Effector CD4-positive, alpha-beta T cell (primary cell): ENCODE measurements at regions not wholly inside any gene's neighbourhood (a gene's known extent, or its start where the extent isn't known, plus 50 kb on each side); places are given as distances from the start of the nearest gene placed in this dataset.
"Not testable (repeated sequence)": the region's sequence is repeated elsewhere in the genome, so short reads cannot be mapped to it uniquely, and the experiment has no call there.

Experiments used
- DNase-seq: peaks from one replicate; pipeline ENCODE4 v3.0.0-alpha.2; 2020

GRCh38 chr1:194755241-194755994, 1569.0 kb upstream of the B3GALT2 start:
- no peak for DNase-seq

- DNase-seq, result not testable (repeated sequence)
Measured at GRCh38 chr1:194738843-194739242, 1552.4 kb upstream of the B3GALT2 start.

- DNase-seq, result no peak
Measured at GRCh38 chr1:194734970-194735369, 1548.6 kb upstream of the B3GALT2 start.

- no peak for DNase-seq
Measured at GRCh38 chr1:194731025-194731424, 1544.6 kb upstream of the B3GALT2 start.

DNA sequence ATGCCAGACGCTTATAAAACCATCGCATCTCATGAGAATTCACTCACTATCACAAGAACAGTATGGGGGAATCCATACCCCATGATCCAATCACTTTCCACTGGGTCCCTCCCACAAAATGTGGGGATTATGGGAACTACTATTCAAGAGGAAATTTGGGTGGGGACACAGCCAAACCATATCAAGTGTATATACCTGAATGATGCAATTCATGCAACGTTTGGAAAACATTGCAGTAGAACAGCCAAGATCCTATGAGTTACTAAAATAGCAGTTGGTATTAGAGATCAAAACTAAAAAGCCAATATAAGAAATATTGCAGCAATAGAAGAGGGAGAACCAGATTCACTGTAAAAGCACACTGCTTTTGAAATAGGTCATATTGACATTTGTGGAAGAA, 1543.9 kb upstream of the B3GALT2 start:
- no peak for DNase-seq

DNA sequence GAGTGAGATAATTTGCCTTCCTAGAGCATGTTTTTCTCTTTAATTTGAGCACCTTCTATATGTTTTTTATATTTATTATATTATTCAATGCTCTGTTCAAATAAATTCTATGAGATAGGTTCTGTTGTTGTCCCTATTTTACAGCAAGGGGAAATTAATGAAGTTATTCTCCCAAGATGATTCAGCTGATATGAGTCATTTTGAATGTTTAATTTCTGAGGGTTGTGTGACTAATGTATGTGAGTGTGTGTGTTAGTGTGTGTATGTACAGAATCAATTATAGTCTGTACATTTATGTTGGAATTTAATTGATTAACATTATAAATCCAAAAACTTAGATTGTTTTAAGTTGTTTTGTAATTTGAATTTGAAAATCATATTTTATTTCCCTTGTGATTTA, 1536.7 kb upstream of the B3GALT2 start:
- no peak for DNase-seq

GRCh38 chr1:194717941-194718340, 1531.5 kb upstream of the B3GALT2 start:
- DNase-seq, result no peak

DNA sequence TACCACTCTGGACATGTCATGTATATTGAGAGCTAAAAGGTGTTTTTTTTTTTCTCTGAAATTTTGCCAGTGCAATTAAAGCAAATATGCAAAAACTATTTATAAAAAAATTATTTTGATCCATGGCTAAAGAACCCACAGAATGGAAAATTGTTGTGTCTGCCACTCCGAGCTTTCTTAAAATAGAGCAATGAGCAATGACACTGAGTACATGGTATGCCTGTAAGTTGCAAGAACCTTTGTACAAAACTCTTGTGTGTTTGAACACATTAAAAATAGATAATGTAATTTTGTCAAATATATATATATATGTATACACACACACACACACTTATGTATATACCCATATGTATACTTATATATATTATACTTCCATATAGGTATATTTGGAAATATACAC, 1530.9 kb upstream of the B3GALT2 start:
- no peak for DNase-seq

DNA sequence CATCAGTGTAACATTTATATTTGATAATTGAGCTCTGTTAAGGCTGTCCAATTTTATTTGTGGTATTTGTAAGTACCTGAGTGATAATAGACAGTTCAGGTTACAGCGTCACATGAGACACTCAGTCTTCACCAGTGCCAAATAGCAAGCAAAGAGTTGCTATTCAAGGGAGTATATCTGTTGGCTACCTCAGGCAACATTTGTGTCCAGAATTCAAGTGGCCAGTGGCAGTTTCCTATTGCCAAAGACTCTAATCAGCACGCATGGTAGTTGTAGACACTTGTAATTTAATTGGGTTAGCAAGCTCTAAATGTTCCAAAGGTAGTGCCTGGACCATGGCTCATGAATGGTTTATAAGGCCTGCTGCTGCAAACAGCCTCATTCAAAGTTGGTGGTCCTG, 1524.3 kb upstream of the B3GALT2 start:
- DNase-seq, result no peak

GRCh38 chr1:194709439-194709838, 1523.0 kb upstream of the B3GALT2 start:
- DNase-seq, result no peak

DNA sequence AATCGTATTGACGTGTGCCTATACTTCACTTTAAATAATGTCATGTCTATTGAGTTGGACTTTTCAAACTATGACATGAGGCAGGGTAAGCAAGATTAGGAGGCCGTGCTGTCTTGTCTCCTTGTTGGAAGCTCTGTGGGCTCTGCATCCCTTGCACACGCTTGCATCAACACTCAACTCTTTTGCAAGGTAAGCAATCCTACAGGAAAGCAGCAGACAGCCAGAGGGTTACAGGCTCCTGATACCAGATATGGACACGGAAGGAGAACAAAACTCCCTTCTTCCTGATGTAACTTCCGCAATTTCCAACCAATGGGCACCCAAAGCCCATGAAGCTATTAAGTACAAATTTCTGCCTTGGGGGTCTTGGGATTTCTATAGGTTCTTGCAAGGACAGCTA, 1520.7 kb upstream of the B3GALT2 start:
- no peak for DNase-seq

GRCh38 chr1:194705123-194705854, 1518.9 kb upstream of the B3GALT2 start:
- DNase-seq, result no peak

DNA sequence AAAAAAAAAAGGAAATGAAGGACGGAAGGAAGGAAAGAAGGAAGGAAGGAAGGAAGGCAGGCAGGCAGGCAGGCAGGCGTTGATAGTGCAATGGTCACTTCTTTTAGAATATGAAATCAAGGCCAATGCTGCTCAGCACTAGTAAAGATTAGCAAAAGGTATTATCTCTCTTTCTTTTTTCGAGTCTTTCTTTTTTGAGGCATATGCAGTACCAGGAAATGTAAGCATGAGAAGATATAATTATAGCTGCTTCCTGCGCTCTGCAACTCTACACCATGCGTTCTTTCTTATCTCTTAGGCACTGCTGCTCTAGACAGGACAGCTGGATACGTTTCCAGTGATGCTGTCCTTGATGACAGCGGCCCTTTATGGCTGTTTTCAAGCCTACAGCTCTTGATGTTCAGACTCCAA, 1512.5 kb upstream of the B3GALT2 start:
- DNase-seq, result no peak

DNA sequence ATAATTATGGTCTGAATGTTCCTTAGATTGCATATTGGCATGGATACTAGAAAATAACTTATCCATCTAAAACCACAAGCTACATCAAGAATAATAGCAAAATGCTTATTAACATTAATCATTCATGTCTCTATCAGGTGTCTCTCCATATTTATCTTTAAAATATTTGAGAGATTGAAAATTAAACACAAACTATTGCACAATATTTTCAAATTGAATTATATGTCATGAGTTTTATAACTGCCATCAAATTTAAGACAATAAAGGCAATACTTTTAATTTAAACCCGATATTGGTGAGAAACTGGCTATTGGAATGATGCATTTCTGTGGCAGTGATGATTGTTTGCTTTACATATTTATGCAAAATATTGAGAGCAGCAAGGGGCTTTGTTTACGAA, 1506.8 kb upstream of the B3GALT2 start:
- no peak for DNase-seq

- no peak for DNase-seq
Measured at GRCh38 chr1:194684636-194685035, 1498.2 kb upstream of the B3GALT2 start.

- no peak for DNase-seq
Measured at GRCh38 chr1:194658090-194658439, 1471.7 kb upstream of the B3GALT2 start.

- no peak for DNase-seq
Measured at GRCh38 chr1:194654956-194655355, 1468.5 kb upstream of the B3GALT2 start.

DNA sequence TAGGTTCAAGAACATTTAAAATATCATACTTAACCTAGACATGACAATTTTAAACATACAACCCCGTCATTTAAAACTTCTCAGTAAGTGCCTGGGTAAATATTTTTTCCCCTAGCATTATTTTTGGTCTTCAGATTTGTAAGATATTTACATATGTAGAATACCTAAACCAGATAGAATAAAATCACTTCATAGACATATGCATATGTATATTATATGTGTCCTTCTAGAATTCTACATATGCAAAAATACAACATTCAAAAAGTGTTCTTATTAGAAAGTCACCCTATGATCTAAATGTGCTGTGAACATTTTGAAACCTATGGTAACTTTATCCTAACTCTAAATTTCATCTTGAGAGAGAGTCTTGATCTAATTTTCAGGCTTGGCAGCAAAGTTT, 1467.0 kb upstream of the B3GALT2 start:
- DNase-seq, result no peak

GRCh38 chr1:194647118-194647517, 1460.7 kb upstream of the B3GALT2 start:
- no peak for DNase-seq

GRCh38 chr1:194644528-194644927, 1458.1 kb upstream of the B3GALT2 start:
- DNase-seq, result no peak

GRCh38 chr1:194640322-194640721, 1453.9 kb upstream of the B3GALT2 start:
- DNase-seq, result no peak

GRCh38 chr1:194629011-194629410, 1442.6 kb upstream of the B3GALT2 start:
- DNase-seq, result no peak

GRCh38 chr1:194624833-194625232, 1438.4 kb upstream of the B3GALT2 start:
- no peak for DNase-seq

DNA sequence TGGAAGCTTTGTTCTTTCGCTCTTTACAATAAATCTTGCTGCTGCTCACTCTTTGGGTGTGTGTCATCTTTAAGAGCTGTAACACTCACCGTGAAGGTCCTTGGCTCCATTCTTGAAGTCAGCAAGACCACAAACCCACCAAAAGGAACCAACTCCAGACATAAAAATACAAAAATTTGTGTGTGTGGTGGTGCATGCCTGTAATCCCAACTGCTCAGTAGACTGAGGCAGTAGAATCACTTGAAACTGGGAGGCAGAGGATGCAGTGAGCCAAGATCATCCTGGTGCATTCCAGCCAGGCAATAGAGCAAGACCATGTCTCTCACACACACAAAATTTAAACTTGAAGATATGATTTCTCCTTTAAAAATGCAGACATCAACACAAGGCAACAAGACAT, 1431.7 kb upstream of the B3GALT2 start:
- no peak for DNase-seq

DNA sequence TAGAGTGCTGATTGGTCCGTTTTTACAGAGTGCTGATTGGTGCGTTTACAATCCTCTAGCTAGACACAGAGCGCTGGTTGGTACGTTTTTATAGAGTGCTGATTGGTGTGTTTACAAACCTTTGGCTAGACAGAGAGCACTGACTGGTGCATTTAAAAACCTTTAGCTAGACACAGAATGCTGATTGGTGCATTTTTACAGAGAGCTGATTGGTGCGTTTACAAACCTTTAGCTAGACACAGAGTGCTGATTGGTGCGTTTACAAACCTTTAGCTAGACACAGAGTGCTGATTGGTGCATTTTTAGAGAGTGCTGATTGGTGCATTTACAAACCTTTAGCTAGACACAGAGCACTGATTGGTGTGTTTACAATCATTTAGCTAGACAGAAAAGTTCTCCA, 1430.9 kb upstream of the B3GALT2 start:
- not testable (repeated sequence) for DNase-seq
